ENCODE measurements at regions not wholly inside any gene's neighbourhood (a gene's known extent, or its start where the extent isn't known, plus 50 kb on each side); places are given as distances from the start of the nearest gene placed in this dataset.
"Not testable (repeated sequence)": the region's sequence is repeated elsewhere in the genome, so short reads cannot be mapped to it uniquely, and the experiment has no call there.

DNA sequence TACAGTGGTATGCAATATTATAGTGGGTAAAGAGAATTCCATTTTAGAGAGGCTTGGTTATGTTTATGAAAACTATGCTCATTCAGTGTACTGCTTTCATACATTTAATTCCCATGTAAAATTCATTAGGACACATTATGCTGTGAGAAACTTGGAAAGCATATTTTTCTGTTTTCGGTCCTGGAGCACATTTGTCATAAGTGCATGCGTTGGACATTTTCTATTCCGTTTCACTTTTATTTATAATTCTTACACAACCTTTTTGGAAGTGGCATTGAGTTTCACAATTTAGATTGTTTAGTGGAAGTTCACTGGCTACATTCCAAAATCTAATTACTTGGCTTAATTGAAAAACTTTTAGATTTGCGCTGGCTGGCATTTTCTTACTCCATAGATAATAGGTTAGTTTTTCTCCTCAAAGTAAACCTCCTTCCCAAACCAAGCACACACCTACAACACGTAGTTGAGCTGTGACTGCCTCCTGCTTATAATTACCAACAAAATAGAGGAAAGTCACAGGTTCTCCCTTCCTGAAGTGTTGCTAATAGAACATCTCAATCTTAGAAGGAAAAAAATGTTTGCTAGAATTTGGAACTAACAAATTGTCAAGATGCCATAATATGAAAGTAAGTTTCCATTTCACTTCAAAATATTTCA is 938.5 kb downstream of the TRHDE start:
- DNase-seq (ENCODE audit: low spot score), result no peak

DNA sequence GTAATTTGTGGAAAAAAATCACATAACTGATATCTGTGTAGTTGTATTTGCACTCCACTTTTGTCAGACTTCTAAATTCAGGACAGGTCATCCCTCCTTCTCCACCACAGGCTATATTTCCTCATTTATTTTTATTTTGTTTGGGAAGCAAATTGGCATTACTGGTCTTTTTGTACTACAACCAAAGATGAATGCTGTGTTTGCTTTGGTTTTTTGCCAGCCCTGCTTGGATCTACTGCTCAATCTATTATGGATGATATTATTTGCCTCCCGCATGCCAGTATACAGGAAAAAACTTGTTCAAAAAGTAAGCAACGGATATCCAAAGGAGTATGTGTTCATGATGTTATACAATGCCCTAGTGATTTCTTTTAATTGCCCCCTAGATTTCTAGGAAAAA is 948.8 kb downstream of the TRHDE start:
- DNase-seq (ENCODE audit: low spot score), result no peak

DNA sequence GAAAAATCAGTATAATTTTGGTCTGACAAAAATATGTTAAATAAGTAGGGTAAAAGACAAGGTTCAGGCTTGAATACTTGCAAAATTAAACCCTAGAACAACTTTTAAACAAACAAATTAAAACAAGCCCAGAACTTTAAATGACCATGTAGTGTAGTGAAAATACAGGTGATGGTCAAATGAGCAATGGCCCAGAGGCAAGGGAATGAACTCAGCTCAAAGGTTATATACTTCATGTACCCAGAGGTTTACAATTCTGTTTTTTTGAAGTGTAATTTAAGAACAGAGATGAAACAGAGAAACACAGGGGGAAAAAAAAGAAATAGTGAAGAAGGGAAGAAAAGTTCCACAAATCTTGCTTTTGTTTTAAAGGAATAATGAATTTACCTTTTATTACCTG is 949.2 kb downstream of the TRHDE start:
- no peak for DNase-seq (ENCODE audit: low spot score)

DNA sequence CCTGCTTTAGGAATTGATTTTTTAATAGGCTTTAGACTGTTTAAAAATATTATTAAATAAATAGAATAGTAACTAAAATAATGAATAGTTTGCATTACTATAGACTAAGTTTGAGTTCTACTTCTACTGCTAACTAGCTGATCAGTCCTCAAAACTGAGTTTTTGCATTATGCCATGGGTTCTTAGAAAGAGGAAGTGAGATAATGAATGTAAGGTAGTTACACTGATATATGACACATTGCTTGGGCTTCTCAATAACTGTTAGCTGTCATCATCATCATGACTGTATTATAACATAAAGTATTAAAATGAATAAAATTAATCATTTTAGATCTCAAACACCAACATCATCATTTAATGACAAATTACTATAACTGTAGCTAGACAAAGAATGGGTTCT is 949.7 kb downstream of the TRHDE start:
- no peak for DNase-seq (ENCODE audit: low spot score)

DNA sequence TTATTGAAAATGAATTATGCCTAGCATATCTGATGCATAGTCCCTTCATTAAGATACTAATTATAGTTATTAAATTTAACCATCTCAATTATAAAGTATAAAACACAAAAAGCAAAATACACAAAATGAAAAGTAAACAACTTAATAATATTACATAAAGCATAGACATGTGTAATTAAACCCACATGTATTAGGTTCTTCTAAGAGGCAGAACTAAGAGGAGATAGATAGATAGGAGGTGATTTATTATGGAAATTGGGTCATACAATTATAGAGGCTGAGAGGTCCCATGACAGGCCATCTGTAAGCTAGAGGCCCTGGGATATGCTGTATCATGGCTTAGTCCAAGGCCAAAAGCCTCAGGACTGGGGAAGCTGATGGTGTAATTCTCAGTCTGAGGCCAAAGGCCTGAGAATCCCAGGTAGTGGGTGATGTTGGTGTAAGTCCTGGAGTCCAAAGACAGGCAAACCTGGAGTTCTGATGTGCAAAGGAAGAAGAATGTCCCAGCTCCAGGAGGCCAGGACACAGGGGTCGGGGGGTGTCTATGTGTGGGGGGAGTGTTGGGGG is 953.3 kb downstream of the TRHDE start:
- DNase-seq (ENCODE audit: low spot score), result no peak

DNA sequence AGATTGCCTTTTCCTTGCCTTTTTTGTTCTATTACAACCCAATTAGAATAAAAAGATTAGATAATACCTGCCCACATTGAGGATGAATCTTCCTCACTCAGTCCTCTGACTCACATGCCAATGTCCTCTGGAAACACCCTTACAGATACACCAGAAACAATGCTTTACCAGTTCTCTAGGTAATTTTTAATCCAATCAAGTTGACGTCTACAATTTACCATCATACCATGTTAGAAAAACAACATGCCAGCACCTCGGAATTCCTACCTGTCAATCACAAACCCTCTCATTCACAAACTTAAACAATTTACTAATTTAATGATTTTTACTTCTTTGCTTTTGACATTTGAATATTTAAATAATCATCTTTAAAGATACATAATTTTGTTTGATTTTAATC is 953.8 kb downstream of the TRHDE start:
- DNase-seq (ENCODE audit: low spot score), result no peak

DNA sequence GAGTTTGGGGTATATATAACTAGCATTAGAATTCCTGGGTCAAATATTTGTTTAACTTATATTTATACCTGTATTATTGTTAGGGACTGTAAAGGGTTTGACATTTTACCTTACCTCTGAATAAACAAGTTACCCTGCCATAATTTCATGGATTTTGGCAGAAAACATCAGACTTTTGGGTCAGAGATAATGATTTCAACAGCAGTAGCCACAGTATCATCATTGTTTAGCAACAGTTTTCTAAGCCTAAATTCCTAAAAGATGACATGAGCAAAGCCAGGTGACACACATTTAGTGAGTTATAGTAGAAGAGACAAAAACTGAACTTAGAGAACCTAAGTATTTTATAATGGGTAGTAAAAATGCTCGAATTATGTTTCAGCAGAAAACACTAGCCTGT is 954.4 kb downstream of the TRHDE start:
- DNase-seq (ENCODE audit: low spot score), result no peak

DNA sequence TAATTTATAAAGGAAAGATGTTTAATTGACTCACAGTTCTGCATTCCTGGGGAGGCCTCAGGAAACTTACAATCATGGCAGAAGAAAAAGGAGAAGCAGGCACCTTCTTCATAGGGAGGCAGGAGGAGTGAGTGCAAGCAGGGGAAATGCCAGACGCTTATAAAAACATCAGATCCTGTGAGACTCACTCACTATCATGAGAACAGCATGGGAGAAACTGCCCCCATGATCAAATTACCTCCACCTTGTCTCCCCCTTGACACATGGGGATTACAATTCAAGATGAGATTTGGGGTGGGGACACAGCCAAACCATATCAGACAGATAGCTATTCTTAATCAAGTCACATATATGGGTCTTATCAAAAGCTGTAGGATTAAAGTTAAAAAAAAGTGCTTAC is 956.7 kb downstream of the TRHDE start:
- not testable (repeated sequence) for DNase-seq (ENCODE audit: low spot score)

DNA sequence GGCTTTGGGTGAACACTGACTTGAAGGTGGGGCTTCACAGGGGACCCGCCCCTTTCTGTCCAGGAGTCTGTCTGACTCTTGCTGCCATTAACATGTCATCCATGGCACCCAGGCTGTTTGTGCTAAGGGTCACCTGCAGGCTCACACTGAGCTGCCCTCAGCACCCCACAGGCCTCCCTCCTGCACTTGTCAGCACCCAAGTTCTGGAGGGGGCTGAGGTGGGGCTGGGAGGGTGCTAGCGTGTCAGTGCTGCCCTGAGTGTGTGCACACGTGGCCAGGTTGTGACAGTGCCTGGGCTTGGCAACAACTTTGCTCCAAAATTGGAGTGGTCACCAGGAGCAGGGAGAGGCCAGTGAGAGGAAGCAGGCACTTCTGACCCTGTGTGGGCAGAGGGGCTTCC is 963.2 kb downstream of the TRHDE start:
- no peak for DNase-seq (ENCODE audit: low spot score)

DNA sequence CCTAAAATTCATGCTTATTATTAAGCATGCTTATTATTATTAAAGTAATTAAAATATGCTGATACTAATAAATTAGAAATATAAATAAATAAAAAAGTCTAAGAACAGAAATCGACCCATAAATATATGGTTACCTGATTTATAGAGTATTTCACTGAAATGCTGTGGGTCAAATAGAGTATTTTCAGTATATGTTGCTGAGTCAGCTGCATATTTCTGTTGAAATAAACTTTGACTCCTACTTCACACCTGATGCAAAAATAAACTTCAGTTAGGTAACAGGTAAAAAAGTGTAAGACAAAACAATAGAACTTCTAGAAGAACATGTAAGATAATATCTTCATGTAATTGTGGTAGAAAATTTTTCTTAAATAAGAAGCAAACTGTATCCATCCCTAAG is 967.9 kb downstream of the TRHDE start:
- DNase-seq (ENCODE audit: low spot score), result no peak

DNA sequence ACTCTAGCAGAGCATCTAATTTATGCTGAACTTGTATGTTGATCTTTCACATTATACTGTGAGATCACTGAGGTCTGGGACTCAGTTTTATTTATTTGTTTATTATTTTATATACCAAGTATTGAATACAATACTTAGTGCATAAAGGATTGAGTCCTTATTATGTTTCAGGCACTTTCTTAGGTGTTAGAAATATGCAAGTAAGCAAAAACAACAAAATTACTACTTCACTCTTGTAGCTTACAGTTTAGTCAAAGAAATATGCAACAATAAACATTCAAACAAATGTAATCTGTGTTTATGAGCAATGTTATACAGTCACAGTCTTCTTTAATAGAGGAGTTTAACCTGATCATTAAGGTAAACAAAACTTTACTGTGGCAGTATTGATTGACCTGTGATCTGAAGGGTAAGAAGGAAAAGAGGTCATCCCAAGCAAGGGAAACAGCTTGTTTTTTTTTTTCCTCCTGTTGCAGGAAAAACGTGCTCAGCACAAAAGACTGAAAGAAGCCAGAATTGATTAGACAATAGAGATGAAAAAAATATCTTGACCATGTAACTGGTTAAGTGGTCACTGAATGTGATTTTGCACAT is 990.7 kb downstream of the TRHDE start:
- DNase-seq (ENCODE audit: low spot score), result no peak

DNA sequence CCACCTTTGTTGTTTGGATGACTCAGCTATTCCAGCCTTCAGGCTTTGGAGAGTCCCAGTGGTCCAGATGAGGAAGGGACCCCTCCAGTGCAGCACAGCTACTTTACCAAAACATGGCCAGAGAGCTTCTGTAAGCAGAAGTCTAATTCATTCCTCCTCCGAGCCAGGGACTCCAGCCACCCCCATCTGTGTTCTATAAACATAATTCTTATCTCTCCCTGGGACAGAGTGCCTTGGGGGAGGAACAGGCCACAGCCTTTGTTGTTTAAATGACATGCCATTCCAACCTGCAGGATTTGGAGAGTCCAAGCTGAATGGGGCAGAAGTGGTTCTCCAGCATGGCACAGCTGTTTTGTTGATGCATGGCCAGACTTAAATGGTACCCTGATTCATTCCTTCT is 994.0 kb downstream of the TRHDE start:
- DNase-seq (ENCODE audit: low spot score), result no peak

DNA sequence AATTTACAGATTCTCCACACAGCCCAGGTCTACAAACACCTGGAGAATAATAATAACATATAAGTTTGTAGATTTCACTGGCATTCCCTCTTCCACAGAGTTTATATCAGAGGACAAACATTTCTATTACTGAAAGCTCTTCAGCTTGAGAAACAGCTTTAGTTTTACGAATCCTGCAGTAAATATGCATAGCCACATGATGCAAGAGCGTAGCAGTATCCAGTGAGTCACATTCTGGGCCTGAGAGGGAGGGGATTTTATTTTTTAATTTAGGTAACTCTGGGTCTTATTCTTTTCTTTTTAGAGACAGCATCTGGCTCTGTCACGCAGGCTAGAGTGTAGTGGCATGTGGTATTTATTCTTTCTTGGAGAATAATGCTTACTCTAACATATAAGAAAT is 1002.8 kb downstream of the TRHDE start:
- no peak for DNase-seq (ENCODE audit: low spot score)

DNA sequence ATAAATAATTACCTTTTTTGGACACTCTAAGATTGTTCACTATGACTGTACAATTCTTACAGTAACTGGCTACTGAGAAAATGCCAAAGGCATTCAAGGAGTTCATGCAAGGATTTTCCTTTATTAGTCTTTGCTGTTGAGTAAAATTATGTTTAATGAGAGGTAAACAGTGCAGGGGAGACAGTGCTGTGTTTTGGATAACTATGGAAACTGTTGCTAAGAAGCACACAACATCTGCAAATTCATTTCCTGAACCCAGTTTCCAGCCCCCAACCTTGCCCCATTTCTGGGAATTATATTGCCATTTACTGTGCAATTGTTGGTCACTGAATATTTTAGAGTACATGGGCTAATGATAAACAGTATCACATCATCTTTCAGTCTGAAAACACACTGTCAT is 1005.8 kb downstream of the TRHDE start:
- no peak for DNase-seq (ENCODE audit: low spot score)

DNA sequence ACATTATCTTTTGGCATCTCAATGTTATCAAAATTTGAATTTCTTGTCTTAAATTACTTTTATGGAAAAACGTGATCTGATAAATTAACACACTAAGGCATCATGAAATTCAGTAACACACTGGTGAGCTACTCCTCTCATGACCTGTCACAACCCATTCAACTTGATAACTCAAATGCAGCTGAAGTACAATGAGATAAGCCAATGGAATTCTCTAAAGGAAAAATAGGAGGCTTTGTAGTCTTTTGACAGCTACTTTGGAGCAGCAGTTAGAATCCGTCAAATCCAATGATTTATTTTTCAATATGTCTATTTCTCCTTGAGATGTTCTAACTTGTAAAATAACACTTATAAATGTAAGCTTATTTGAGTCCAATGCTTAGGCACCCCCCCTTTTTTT is 1029.4 kb downstream of the TRHDE start:
- DNase-seq (ENCODE audit: low spot score), result no peak

DNA sequence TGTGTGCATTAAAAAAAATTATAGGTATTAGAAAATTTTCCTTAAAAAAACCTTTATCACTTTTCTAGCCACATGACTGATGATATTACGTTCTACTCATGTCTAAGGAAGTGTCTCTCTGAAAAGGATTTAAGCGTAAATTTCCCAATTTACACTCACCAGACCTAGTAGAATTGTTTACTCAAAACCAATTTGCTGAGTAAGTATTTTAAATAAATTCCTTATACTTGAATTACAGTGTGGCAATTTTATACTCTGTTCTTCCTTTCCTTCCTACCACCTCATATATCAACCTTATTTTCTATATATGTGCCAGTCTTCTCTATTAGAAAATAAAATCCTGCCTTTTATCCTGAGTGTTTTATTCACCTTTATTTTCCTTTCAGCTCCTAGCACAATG is 1035.1 kb downstream of the TRHDE start:
- no peak for DNase-seq (ENCODE audit: low spot score)

DNA sequence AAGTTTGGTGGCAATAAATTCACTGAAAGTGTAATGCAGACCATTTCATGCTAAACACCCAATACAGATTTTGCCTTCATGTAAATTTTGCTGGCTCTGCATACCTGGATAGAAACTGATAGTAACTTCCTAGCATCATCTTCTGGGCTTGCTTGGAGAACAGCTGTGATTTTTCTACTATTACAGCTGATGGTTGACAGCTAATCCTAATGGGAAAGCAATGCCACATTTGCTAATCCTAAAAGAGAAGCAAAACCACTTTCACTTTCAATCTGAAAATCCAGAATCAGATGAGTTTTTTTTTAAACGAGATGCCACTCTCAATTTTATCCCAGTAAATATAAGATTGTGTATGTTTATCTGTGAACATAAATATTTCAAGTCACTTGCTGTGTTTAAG is 1035.9 kb downstream of the TRHDE start:
- no peak for DNase-seq (ENCODE audit: low spot score)

DNA sequence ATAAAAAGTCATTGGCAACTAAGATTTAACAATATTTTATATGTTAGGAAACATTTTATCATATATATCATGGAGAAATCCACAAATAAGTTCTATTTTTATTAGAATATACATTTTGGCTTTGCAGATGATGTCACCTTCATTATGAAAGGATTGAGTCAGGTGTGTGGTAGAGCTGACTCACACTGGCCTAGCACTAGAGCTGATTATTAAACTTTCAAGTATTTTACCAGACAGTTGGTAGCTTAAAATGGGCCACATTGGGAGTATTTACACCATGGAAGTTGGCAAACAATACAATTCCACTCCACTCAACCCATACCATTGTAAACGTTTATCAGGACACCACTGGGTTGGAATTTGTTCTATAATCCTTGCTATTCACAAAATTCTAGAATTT is 1036.6 kb downstream of the TRHDE start:
- no peak for DNase-seq (ENCODE audit: low spot score)

DNA sequence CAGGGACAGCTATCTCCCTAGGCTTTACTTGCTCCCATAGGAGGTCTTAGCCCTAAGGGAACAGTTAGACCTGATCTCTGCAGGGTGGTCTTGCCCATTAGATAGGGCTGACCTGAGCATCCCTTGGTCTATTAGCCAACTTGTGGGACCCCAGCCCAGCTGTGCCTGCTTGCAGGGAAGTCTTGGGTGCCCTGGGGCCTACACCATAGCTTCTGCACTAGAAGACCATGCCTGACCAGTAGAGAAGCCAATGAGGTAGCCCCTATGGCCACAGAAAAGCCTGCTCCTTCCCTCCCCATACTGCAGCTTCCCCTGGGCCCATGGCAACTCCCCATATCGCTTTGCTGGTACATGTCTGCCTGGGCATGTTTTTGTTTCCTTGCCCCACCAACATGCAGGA is 1049.1 kb downstream of the TRHDE start:
- DNase-seq (ENCODE audit: low spot score), result no peak

DNA sequence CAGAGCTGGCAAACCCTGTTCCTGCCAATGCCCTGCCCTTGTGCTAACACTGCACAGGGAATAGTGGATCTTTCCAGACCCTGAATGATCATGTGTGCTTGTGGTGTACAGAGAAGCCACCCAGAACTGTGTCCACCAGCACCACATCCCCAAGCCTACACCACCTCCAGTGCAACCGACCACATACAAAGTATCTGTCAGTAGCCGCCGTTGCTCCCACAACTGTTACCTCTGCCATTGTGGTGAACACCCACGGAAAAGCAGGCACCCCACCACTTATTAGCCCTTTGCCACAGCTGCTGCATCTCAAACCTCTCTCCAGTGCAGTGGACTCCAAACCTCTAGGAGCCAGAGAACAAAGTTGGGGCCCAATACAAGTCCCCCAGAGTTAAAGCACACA is 1049.6 kb downstream of the TRHDE start:
- no peak for DNase-seq (ENCODE audit: low spot score)

DNA sequence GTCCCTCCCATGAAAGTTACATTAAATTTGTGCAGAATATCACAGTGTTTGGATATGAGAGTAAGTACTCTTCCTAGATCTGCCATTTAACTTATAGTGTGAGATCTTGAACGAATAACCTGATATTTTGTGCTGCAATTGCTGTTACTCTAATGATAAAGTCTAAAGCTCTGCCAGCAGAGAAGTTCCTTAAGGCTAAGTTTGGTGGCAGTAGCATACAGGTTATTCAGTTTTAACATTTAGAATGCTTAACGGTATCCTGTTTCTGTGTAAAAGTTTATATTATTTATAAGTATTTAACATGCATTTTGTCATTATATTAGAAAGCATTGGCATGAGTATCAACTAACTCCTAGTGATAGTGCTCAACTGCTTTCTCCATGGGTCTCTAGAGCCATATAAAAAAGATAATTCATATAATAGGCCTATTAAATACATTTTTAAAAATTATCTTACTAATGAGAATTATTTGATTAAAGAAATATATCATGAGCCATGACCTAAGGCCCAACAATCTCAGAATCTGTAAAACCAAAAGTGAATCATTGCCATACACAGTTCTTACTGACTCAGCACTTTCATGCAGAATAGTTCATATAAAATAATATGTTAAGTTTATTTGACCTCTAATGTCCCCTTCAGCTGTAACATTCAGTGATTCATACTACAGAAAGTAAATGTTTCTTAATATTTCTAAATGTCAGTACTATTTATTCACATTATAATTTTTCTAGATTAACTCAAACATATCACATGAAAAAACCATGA is 1058.6 kb downstream of the TRHDE start:
- no peak for DNase-seq (ENCODE audit: low spot score)

DNA sequence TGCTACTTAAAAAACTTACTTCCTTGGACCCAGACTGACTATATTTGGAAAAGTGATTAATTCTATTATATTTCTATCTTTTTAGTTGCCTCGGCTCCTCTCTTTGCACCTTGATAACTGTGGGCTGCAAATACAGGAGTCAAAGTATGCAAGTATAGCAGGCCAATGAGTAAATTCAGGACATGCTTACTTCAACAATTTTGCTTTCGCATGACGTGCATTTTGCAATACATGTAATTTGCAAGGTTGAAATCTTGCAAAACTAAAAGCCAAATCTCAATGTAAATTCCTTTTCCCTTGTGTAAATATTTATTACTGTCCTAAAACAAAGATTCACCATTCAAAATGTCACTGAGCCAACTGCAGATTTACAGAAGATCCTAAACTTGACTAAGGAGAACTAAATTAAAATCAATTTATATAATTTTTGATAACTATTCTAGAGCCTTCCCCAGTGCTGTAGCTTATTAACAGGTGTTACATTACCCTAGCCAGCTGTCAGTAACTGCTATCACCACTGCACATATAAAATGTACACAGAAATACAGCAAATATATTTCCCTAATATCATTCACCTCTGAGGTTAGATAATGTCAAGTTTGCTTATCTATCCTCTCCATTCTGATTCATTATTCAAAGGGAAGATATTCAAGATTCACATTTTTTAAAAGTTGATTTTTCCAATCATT is 1069.5 kb downstream of the TRHDE start:
- no peak for DNase-seq (ENCODE audit: low spot score)

DNA sequence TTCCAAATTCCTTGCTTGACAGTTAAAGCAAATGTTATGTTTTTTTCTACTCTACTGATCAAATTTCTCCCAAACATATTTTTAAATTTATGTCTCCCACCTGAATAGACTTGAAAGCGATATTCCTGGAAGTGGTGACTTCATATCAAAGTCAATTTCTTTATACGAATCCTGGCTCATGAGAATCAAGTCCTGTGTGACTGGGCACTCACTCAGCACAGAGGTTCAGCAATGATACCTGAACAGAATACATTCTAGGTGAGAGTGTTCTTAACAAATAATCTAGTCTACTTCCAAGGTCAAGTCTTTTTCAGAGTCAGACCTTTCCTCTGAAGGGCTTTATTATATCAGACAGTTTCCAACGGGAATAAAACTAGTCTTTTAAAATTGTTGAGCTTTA is 1070.6 kb downstream of the TRHDE start:
- DNase-seq (ENCODE audit: low spot score), result no peak

All from hematopoietic multipotent progenitor cell treated with erythropoietin and hydrocortisone succinate and interleukin-3 and kit ligand, for 17 days (in vitro differentiated cells).